ENCODE measurements at regions not wholly inside any gene's neighbourhood (a gene's known extent, or its start where the extent isn't known, plus 50 kb on each side); places are given as distances from the start of the nearest gene placed in this dataset.

- H3K4me1 Mint-ChIP-seq, result peaks cover 12% of the 10 kb centered on the region
- H3K9me3 Mint-ChIP-seq, result no peaks in the 10 kb centered on the region
- ATAC-seq (no peak), DNase-seq (no peak)
- H3K27ac Mint-ChIP-seq, result peak overlapping the region in 1 of 2 donors; percentile 13
- no peak overlapping the region for H3K4me3 Mint-ChIP-seq
- peaks cover 8% of the 10 kb centered on the region for H3K27me3 Mint-ChIP-seq
Observed at GRCh38 chr22:49056301-49056700, 771.4 kb downstream of the BRD1 start.

GRCh38 chr22:49055406-49055805, 772.3 kb downstream of the BRD1 start:
- no peak overlapping the region for H3K27ac Mint-ChIP-seq
- H3K4me1 Mint-ChIP-seq, result peaks cover 12% of the 10 kb centered on the region
- no peaks in the 10 kb centered on the region for H3K9me3 Mint-ChIP-seq
- DNase-seq (no peak), ATAC-seq (no peak)
- H3K4me3 Mint-ChIP-seq, result no peak overlapping the region
- H3K27me3 Mint-ChIP-seq, result peaks cover 7% of the 10 kb centered on the region

GRCh38 chr22:49053578-49053977, 774.1 kb downstream of the BRD1 start:
- ATAC-seq (no peak), DNase-seq (no peak)
- Mint-ChIP-seq H3K9me3 (no peaks in the 10 kb centered on the region), H3K4me3 (no peak overlapping the region), H3K27ac (no peak overlapping the region), H3K27me3 (no peaks in the 10 kb centered on the region), H3K4me1 (peaks cover 12% of the 10 kb centered on the region)

GRCh38 chr22:49052560-49052959, 775.1 kb downstream of the BRD1 start:
- peak overlapping the region; percentile 76 to 92 for H3K4me3 Mint-ChIP-seq
- ATAC-seq, result no peak
- no peak for DNase-seq
- H3K9me3 Mint-ChIP-seq, result no peaks in the 10 kb centered on the region
- H3K27me3 Mint-ChIP-seq, result no peaks in the 10 kb centered on the region
- peak overlapping the region in 1 of 2 donors; percentile 89 for H3K27ac Mint-ChIP-seq
- H3K4me1 Mint-ChIP-seq, result peaks cover 12% of the 10 kb centered on the region

GRCh38 chr22:49052023-49052538, 775.6 kb downstream of the BRD1 start:
- ATAC-seq (peak; percentile 83), DNase-seq (peak; percentile 37 to 62)
- H3K4me3 Mint-ChIP-seq, result peak overlapping the region; percentile 76 to 92
- no peaks in the 10 kb centered on the region for H3K9me3 Mint-ChIP-seq
- H3K27me3 Mint-ChIP-seq, result no peaks in the 10 kb centered on the region
- H3K4me1 Mint-ChIP-seq, result peaks cover 12% of the 10 kb centered on the region
- H3K27ac Mint-ChIP-seq, result peak overlapping the region; percentile 89 to 91

- peaks cover 12% of the 10 kb centered on the region for H3K4me1 Mint-ChIP-seq
- DNase-seq (no peak), ATAC-seq (no peak)
- H3K4me3 Mint-ChIP-seq, result peak overlapping the region; percentile 28 to 92
- H3K27me3 Mint-ChIP-seq, result no peaks in the 10 kb centered on the region
- no peaks in the 10 kb centered on the region for H3K9me3 Mint-ChIP-seq
- peak overlapping the region in 1 of 2 donors; percentile 64 for H3K27ac Mint-ChIP-seq
Observed at GRCh38 chr22:49051491-49052022, 776.1 kb downstream of the BRD1 start.

- no peaks in the 10 kb centered on the region for H3K9me3 Mint-ChIP-seq
- H3K4me3 Mint-ChIP-seq, result peak overlapping the region in 1 of 2 donors; percentile 16
Observed at GRCh38 chr22:49049691-49050090, 778.0 kb downstream of the BRD1 start.

GRCh38 chr22:49048591-49048990, 779.1 kb downstream of the BRD1 start:
- H3K27ac Mint-ChIP-seq, result no peak overlapping the region
- DNase-seq (no peak), ATAC-seq (no peak)
- H3K4me3 Mint-ChIP-seq, result no peak overlapping the region
- no peaks in the 10 kb centered on the region for H3K27me3 Mint-ChIP-seq
- H3K9me3 Mint-ChIP-seq, result no peaks in the 10 kb centered on the region
- H3K4me1 Mint-ChIP-seq, result peaks cover 12% of the 10 kb centered on the region

More at GRCh38 chr22:49049691-49050090, 778.0 kb downstream of the BRD1 start:
- Mint-ChIP-seq H3K27ac (no peak overlapping the region), H3K27me3 (no peaks in the 10 kb centered on the region), H3K4me1 (peaks cover 12% of the 10 kb centered on the region)
- no peak for ATAC-seq
- DNase-seq, result no peak

GRCh38 chr22:49047447-49047846, 780.2 kb downstream of the BRD1 start:
- no peak overlapping the region for H3K4me3 Mint-ChIP-seq
- no peaks in the 10 kb centered on the region for H3K27me3 Mint-ChIP-seq
- H3K4me1 Mint-ChIP-seq, result peaks cover 10% of the 10 kb centered on the region
- H3K27ac Mint-ChIP-seq, result no peak overlapping the region
- DNase-seq, result no peak
- H3K9me3 Mint-ChIP-seq, result no peaks in the 10 kb centered on the region
- ATAC-seq, result no peak

- ATAC-seq (peak; percentile 78), DNase-seq (peak; percentile 41 to 46)
- Mint-ChIP-seq H3K4me1 (peaks cover 3% of the 10 kb centered on the region), H3K4me3 (no peak overlapping the region), H3K9me3 (no peaks in the 10 kb centered on the region), H3K27ac (no peak overlapping the region), H3K27me3 (no peaks in the 10 kb centered on the region)
Observed at GRCh38 chr22:49046546-49047361, 780.9 kb downstream of the BRD1 start.

- DNase-seq (no peak), ATAC-seq (peak; percentile 12)
- Mint-ChIP-seq H3K27me3 (no peaks in the 10 kb centered on the region), H3K27ac (no peak overlapping the region), H3K4me3 (no peak overlapping the region), H3K4me1 (no peaks in the 10 kb centered on the region), H3K9me3 (no peaks in the 10 kb centered on the region)
Observed at GRCh38 chr22:49046000-49046545, 781.6 kb downstream of the BRD1 start.

- no peak overlapping the region for H3K27ac Mint-ChIP-seq
- H3K9me3 Mint-ChIP-seq, result no peaks in the 10 kb centered on the region
- no peaks in the 10 kb centered on the region for H3K4me1 Mint-ChIP-seq
- H3K4me3 Mint-ChIP-seq, result no peak overlapping the region
- no peaks in the 10 kb centered on the region for H3K27me3 Mint-ChIP-seq
- ATAC-seq (no peak), DNase-seq (no peak)
Observed at GRCh38 chr22:49045276-49045675, 782.4 kb downstream of the BRD1 start.

GRCh38 chr22:49044776-49045175, 782.9 kb downstream of the BRD1 start:
- H3K4me1 Mint-ChIP-seq, result no peaks in the 10 kb centered on the region
- no peak overlapping the region for H3K4me3 Mint-ChIP-seq
- no peaks in the 10 kb centered on the region for H3K27me3 Mint-ChIP-seq
- DNase-seq, result no peak
- ATAC-seq, result no peak
- no peak overlapping the region for H3K27ac Mint-ChIP-seq
- no peaks in the 10 kb centered on the region for H3K9me3 Mint-ChIP-seq

- no peaks in the 10 kb centered on the region for H3K9me3 Mint-ChIP-seq
- no peaks in the 10 kb centered on the region for H3K27me3 Mint-ChIP-seq
- H3K4me3 Mint-ChIP-seq, result no peak overlapping the region
- H3K27ac Mint-ChIP-seq, result no peak overlapping the region
- H3K4me1 Mint-ChIP-seq, result no peaks in the 10 kb centered on the region
- DNase-seq (no peak), ATAC-seq (no peak)
Observed at GRCh38 chr22:49044091-49044490, 783.6 kb downstream of the BRD1 start.

GRCh38 chr22:49042877-49043859, 784.5 kb downstream of the BRD1 start:
- Mint-ChIP-seq H3K4me3 (no peak overlapping the region), H3K4me1 (no peaks in the 10 kb centered on the region), H3K27ac (no peak overlapping the region), H3K9me3 (no peaks in the 10 kb centered on the region), H3K27me3 (no peaks in the 10 kb centered on the region)
- DNase-seq, result no peak
- no peak for ATAC-seq

All from stimulated activated naive CD8-positive, alpha-beta T cell treated with anti-CD3 and anti-CD28 coated beads, Interleukin-15, amount 100 ng/mL, for 72 hours (primary cell).